HS-5 (cell line): ENCODE measurements at regions not wholly inside any gene's neighbourhood (a gene's known extent, or its start where the extent isn't known, plus 50 kb on each side); places are given as distances from the start of the nearest gene placed in this dataset.
A peak's percentile ranks its signal among the peaks of the same experiment; 100 is the strongest.
"Not testable (repeated sequence)": the region's sequence is repeated elsewhere in the genome, so short reads cannot be mapped to it uniquely, and the experiment has no call there.

Experiments
- DNase-seq: peaks from one replicate; pipeline ENCODE4 v3.0.0-alpha.2; 2012; ENCODE audit warnings: low read depth

- no peak for DNase-seq
Measured at GRCh38 chr6:144957236-144957937, 672.3 kb downstream of the UTRN start.

GRCh38 chr6:144969154-144969553 lies 684.0 kb downstream of the UTRN start:
- DNase-seq = no peak

GRCh38 chr6:144969602-144970272 lies 684.6 kb downstream of the UTRN start:
- no peak for DNase-seq

GRCh38 chr6:144977250-144977864 lies 692.2 kb downstream of the UTRN start:
- DNase-seq = not testable (repeated sequence)

GRCh38 chr6:144978208-144978607 lies 693.1 kb downstream of the UTRN start:
- DNase-seq = no peak

- DNase-seq = no peak
Measured at GRCh38 chr6:144986271-144986670, 701.1 kb downstream of the UTRN start.

GRCh38 chr6:144989319-144990107 lies 704.4 kb downstream of the UTRN start:
- no peak for DNase-seq

- DNase-seq = no peak
Measured at GRCh38 chr6:144990784-144991183, 705.6 kb downstream of the UTRN start.

- DNase-seq = no peak
Measured at GRCh38 chr6:144993870-144994269, 708.7 kb downstream of the UTRN start.

GRCh38 chr6:144997996-144998395 lies 712.9 kb downstream of the UTRN start:
- no peak for DNase-seq

GRCh38 chr6:144999127-144999526 lies 714.0 kb downstream of the UTRN start:
- no peak for DNase-seq

- DNase-seq = no peak
Measured at GRCh38 chr6:145003145-145003544, 718.0 kb downstream of the UTRN start.

GRCh38 chr6:145006914-145007313 lies 721.8 kb downstream of the UTRN start:
- DNase-seq = no peak

GRCh38 chr6:145008715-145009114 lies 723.6 kb downstream of the UTRN start:
- no peak for DNase-seq

- DNase-seq = no peak
Measured at GRCh38 chr6:145009711-145010110, 724.6 kb downstream of the UTRN start.

GRCh38 chr6:145012039-145012662 lies 723.2 kb downstream of the EPM2A start:
- no peak for DNase-seq

GRCh38 chr6:145015739-145016558 lies 719.4 kb downstream of the EPM2A start:
- peak; percentile 88 for DNase-seq

- DNase-seq = no peak
Measured at GRCh38 chr6:145017051-145017450, 718.3 kb downstream of the EPM2A start.

GRCh38 chr6:145017516-145017915 lies 717.8 kb downstream of the EPM2A start:
- DNase-seq = no peak

- no peak for DNase-seq
Measured at GRCh38 chr6:145018027-145018426, 717.3 kb downstream of the EPM2A start.

- no peak for DNase-seq
Measured at GRCh38 chr6:145020114-145020513, 715.2 kb downstream of the EPM2A start.
